T-helper 1 cell treated with Interleukin-12 subunit alpha and Interleukin-12 subunit beta and Interleukin-4 antibody, amounts not matched to agents 30 μg/mL and 1 μg/mL, for 36 hours (primary cell): ENCODE measurements at regions not wholly inside any gene's neighbourhood (a gene's known extent, or its start where the extent isn't known, plus 50 kb on each side); places are given as distances from the start of the nearest gene placed in this dataset.

Experiments used
- H3K27ac Mint-ChIP-seq: one replicate; pipeline ENCODE4 v1.8.0; 2021; ENCODE audit warnings: mild to moderate bottlenecking, mixed read lengths
- H3K27me3 Mint-ChIP-seq: one replicate; pipeline ENCODE4 v1.8.0; 2021; ENCODE audit warnings: low read depth, mixed read lengths
- H3K36me3 Mint-ChIP-seq: one replicate; pipeline ENCODE4 v1.8.0; 2021; ENCODE audit warnings: low read depth, mixed read lengths
- H3K4me1 Mint-ChIP-seq: one replicate; pipeline ENCODE4 v1.8.0; 2021; ENCODE audit warnings: low read depth, mixed read lengths
- H3K4me3 Mint-ChIP-seq: one replicate; pipeline ENCODE4 v1.8.0; 2021; ENCODE audit warnings: mild to moderate bottlenecking, moderate library complexity, mixed read lengths
- H3K9me3 Mint-ChIP-seq: one replicate; pipeline ENCODE4 v1.8.0; 2021; ENCODE audit warnings: mixed read lengths

GRCh38 chr2:239685965-239686364, 285.1 kb upstream of the HDAC4 start:
- Mint-ChIP-seq H3K27me3 (peaks cover 26% of the 10 kb centered on the region), H3K4me3 (no peak overlapping the region), H3K36me3 (no peaks in the 10 kb centered on the region), H3K4me1 (no peaks in the 10 kb centered on the region), H3K9me3 (no peaks in the 10 kb centered on the region), H3K27ac (no peak overlapping the region)

- peaks cover 29% of the 10 kb centered on the region for H3K27me3 Mint-ChIP-seq
- no peaks in the 10 kb centered on the region for H3K4me1 Mint-ChIP-seq
- no peak overlapping the region for H3K4me3 Mint-ChIP-seq
- H3K27ac Mint-ChIP-seq = no peak overlapping the region
- no peaks in the 10 kb centered on the region for H3K36me3 Mint-ChIP-seq
- H3K9me3 Mint-ChIP-seq = no peaks in the 10 kb centered on the region
Observed at GRCh38 chr2:239685556-239685955, 284.7 kb upstream of the HDAC4 start.

GRCh38 chr2:239684996-239685395, 284.2 kb upstream of the HDAC4 start:
- Mint-ChIP-seq H3K4me1 (no peaks in the 10 kb centered on the region), H3K4me3 (no peak overlapping the region), H3K9me3 (no peaks in the 10 kb centered on the region), H3K27ac (no peak overlapping the region), H3K36me3 (no peaks in the 10 kb centered on the region), H3K27me3 (peaks cover 31% of the 10 kb centered on the region)

- Mint-ChIP-seq H3K4me1 (no peaks in the 10 kb centered on the region), H3K36me3 (no peaks in the 10 kb centered on the region), H3K27me3 (peaks cover 33% of the 10 kb centered on the region), H3K9me3 (no peaks in the 10 kb centered on the region), H3K27ac (no peak overlapping the region), H3K4me3 (no peak overlapping the region)
Observed at GRCh38 chr2:239684271-239684810, 283.5 kb upstream of the HDAC4 start.

GRCh38 chr2:239682518-239682917, 281.7 kb upstream of the HDAC4 start:
- Mint-ChIP-seq H3K9me3 (no peaks in the 10 kb centered on the region), H3K36me3 (no peaks in the 10 kb centered on the region), H3K4me1 (no peaks in the 10 kb centered on the region), H3K27ac (no peak overlapping the region), H3K4me3 (no peak overlapping the region), H3K27me3 (peaks cover 33% of the 10 kb centered on the region)

- Mint-ChIP-seq H3K9me3 (no peaks in the 10 kb centered on the region), H3K4me3 (no peak overlapping the region), H3K27ac (no peak overlapping the region), H3K36me3 (no peaks in the 10 kb centered on the region), H3K27me3 (peaks cover 33% of the 10 kb centered on the region), H3K4me1 (no peaks in the 10 kb centered on the region)
Observed at GRCh38 chr2:239679755-239680154, 278.9 kb upstream of the HDAC4 start.

- no peaks in the 10 kb centered on the region for H3K36me3 Mint-ChIP-seq
Observed at GRCh38 chr2:239678666-239679296, 278.0 kb upstream of the HDAC4 start.

GRCh38 chr2:239678186-239678490, 277.3 kb upstream of the HDAC4 start:
- Mint-ChIP-seq H3K36me3 (no peaks in the 10 kb centered on the region), H3K4me1 (no peaks in the 10 kb centered on the region), H3K4me3 (no peak overlapping the region), H3K9me3 (no peaks in the 10 kb centered on the region), H3K27ac (no peak overlapping the region), H3K27me3 (peaks cover 26% of the 10 kb centered on the region)

More at GRCh38 chr2:239678666-239679296, 278.0 kb upstream of the HDAC4 start:
- Mint-ChIP-seq H3K27me3 (peaks cover 28% of the 10 kb centered on the region), H3K4me3 (no peak overlapping the region), H3K4me1 (no peaks in the 10 kb centered on the region), H3K9me3 (no peaks in the 10 kb centered on the region), H3K27ac (no peak overlapping the region)

- Mint-ChIP-seq H3K36me3 (no peaks in the 10 kb centered on the region), H3K4me3 (no peak overlapping the region), H3K27me3 (peaks cover 20% of the 10 kb centered on the region), H3K27ac (no peak overlapping the region), H3K9me3 (no peaks in the 10 kb centered on the region), H3K4me1 (no peaks in the 10 kb centered on the region)
Observed at GRCh38 chr2:239677453-239678185, 276.8 kb upstream of the HDAC4 start.

- Mint-ChIP-seq H3K27ac (no peak overlapping the region), H3K4me3 (no peak overlapping the region), H3K27me3 (peaks cover 15% of the 10 kb centered on the region), H3K36me3 (no peaks in the 10 kb centered on the region), H3K4me1 (no peaks in the 10 kb centered on the region), H3K9me3 (no peaks in the 10 kb centered on the region)
Observed at GRCh38 chr2:239676716-239677452, 276.1 kb upstream of the HDAC4 start.

GRCh38 chr2:239675826-239676715, 275.3 kb upstream of the HDAC4 start:
- Mint-ChIP-seq H3K36me3 (no peaks in the 10 kb centered on the region), H3K27ac (no peak overlapping the region), H3K27me3 (peaks cover 8% of the 10 kb centered on the region), H3K4me1 (no peaks in the 10 kb centered on the region), H3K9me3 (no peaks in the 10 kb centered on the region), H3K4me3 (no peak overlapping the region)

- no peaks in the 10 kb centered on the region for H3K9me3 Mint-ChIP-seq
- H3K36me3 Mint-ChIP-seq = no peaks in the 10 kb centered on the region
- H3K4me1 Mint-ChIP-seq = no peaks in the 10 kb centered on the region
Observed at GRCh38 chr2:239674981-239675825, 274.4 kb upstream of the HDAC4 start.

GRCh38 chr2:239674101-239674980, 273.5 kb upstream of the HDAC4 start:
- H3K27me3 Mint-ChIP-seq = no peaks in the 10 kb centered on the region
- no peaks in the 10 kb centered on the region for H3K9me3 Mint-ChIP-seq
- no peaks in the 10 kb centered on the region for H3K36me3 Mint-ChIP-seq
- no peak overlapping the region for H3K27ac Mint-ChIP-seq
- H3K4me3 Mint-ChIP-seq = no peak overlapping the region
- no peaks in the 10 kb centered on the region for H3K4me1 Mint-ChIP-seq

More at GRCh38 chr2:239674981-239675825, 274.4 kb upstream of the HDAC4 start:
- Mint-ChIP-seq H3K27me3 (peaks cover 4% of the 10 kb centered on the region), H3K4me3 (no peak overlapping the region), H3K27ac (no peak overlapping the region)
